Inferior parietal cortex (tissue), 1 donor: ENCODE measurements at regions not wholly inside any gene's neighbourhood (a gene's known extent, or its start where the extent isn't known, plus 50 kb on each side); places are given as distances from the start of the nearest gene placed in this dataset.

Source experiments
- DNase-seq: peaks from one replicate; pipeline ENCODE4 v3.0.0-alpha.2; 2016; ENCODE audit errors: extremely low spot score

- no peak for DNase-seq
Observed at GRCh38 chr2:224211181-224211480, 172.0 kb upstream of the SERPINE2 start.

GRCh38 chr2:224210286-224211180, 171.4 kb upstream of the SERPINE2 start:
- DNase-seq = no peak

GRCh38 chr2:224209555-224210285, 170.6 kb upstream of the SERPINE2 start:
- DNase-seq = no peak

- no peak for DNase-seq
Observed at GRCh38 chr2:224208443-224208842, 169.4 kb upstream of the SERPINE2 start.

GRCh38 chr2:224208007-224208406, 168.9 kb upstream of the SERPINE2 start:
- no peak for DNase-seq

- DNase-seq = no peak
Observed at GRCh38 chr2:224206816-224207215, 167.7 kb upstream of the SERPINE2 start.

- DNase-seq = no peak
Observed at GRCh38 chr2:224202281-224202865, 163.3 kb upstream of the SERPINE2 start.

GRCh38 chr2:224198436-224198835, 159.3 kb upstream of the SERPINE2 start:
- DNase-seq = no peak

GRCh38 chr2:224196810-224197209, 157.7 kb upstream of the SERPINE2 start:
- DNase-seq = no peak

- DNase-seq = peak; percentile 64
Observed at GRCh38 chr2:224195925-224196571, 157.0 kb upstream of the SERPINE2 start.

GRCh38 chr2:224194161-224194560, 155.1 kb upstream of the SERPINE2 start:
- no peak for DNase-seq

GRCh38 chr2:224191465-224191864, 152.4 kb upstream of the SERPINE2 start:
- no peak for DNase-seq

GRCh38 chr2:224190936-224191270, 151.8 kb upstream of the SERPINE2 start:
- no peak for DNase-seq

GRCh38 chr2:224190234-224190935, 151.3 kb upstream of the SERPINE2 start:
- DNase-seq = no peak

- DNase-seq = no peak
Observed at GRCh38 chr2:224187220-224187619, 148.1 kb upstream of the SERPINE2 start.

GRCh38 chr2:224185023-224185601, 146.0 kb upstream of the SERPINE2 start:
- no peak for DNase-seq

- DNase-seq = no peak
Observed at GRCh38 chr2:224183086-224183485, 144.0 kb upstream of the SERPINE2 start.

GRCh38 chr2:224182498-224182897, 143.4 kb upstream of the SERPINE2 start:
- no peak for DNase-seq

- no peak for DNase-seq
Observed at GRCh38 chr2:224181534-224182155, 142.6 kb upstream of the SERPINE2 start.

- DNase-seq = no peak
Observed at GRCh38 chr2:224180810-224181209, 141.7 kb upstream of the SERPINE2 start.

- DNase-seq = no peak
Observed at GRCh38 chr2:224178056-224178455, 139.0 kb upstream of the SERPINE2 start.
